AML-193 (cell line): ENCODE measurements at regions not wholly inside any gene's neighbourhood (a gene's known extent, or its start where the extent isn't known, plus 50 kb on each side); places are given as distances from the start of the nearest gene placed in this dataset.
A peak's percentile ranks its signal among the peaks of the same experiment; 100 is the strongest.
"Not testable (repeated sequence)": the region's sequence is repeated elsewhere in the genome, so short reads cannot be mapped to it uniquely, and the experiment has no call there.

Source experiments
- DNase-seq, 2 experiments: peaks; one replicate each; lab custom pipeline; 2025; lab: John Stamatoyannopoulos, UW

GRCh38 chr7:55702831-55703230, 130.5 kb upstream of the VOPP1 start:
- not testable (repeated sequence) for DNase-seq

- not testable (repeated sequence) for DNase-seq
Observed at GRCh38 chr7:55699450-55699842, 127.1 kb upstream of the VOPP1 start.

- not testable (repeated sequence) for DNase-seq
Observed at GRCh38 chr7:55698607-55699449, 126.5 kb upstream of the VOPP1 start.

- DNase-seq: not testable (repeated sequence)
Observed at GRCh38 chr7:55695893-55696701, 123.8 kb upstream of the VOPP1 start.

GRCh38 chr7:55694484-55694883, 122.2 kb upstream of the VOPP1 start:
- DNase-seq: not testable (repeated sequence)

GRCh38 chr7:55688684-55689681, 116.7 kb upstream of the VOPP1 start:
- DNase-seq: not testable (repeated sequence)

- not testable (repeated sequence) for DNase-seq
Observed at GRCh38 chr7:55688261-55688660, 116.0 kb upstream of the VOPP1 start.

- DNase-seq: not testable (repeated sequence)
Observed at GRCh38 chr7:55687252-55687651, 115.0 kb upstream of the VOPP1 start.

GRCh38 chr7:55686771-55687170, 114.5 kb upstream of the VOPP1 start:
- DNase-seq: not testable (repeated sequence)

GRCh38 chr7:55683501-55683900, 111.2 kb upstream of the VOPP1 start:
- not testable (repeated sequence) for DNase-seq

- not testable (repeated sequence) for DNase-seq
Observed at GRCh38 chr7:55675589-55675988, 103.3 kb upstream of the VOPP1 start.

GRCh38 chr7:55673525-55673924, 101.2 kb upstream of the VOPP1 start:
- DNase-seq: not testable (repeated sequence)

- not testable (repeated sequence) for DNase-seq
Observed at GRCh38 chr7:55672084-55672483, 99.8 kb upstream of the VOPP1 start.

- no peak for DNase-seq
Observed at GRCh38 chr7:55657654-55658053, 85.4 kb upstream of the VOPP1 start.

- DNase-seq: no peak
Observed at GRCh38 chr7:55651057-55651456, 78.8 kb upstream of the VOPP1 start.

- no peak for DNase-seq
Observed at GRCh38 chr7:55649238-55649637, 76.9 kb upstream of the VOPP1 start.

GRCh38 chr7:55644567-55644966, 72.3 kb upstream of the VOPP1 start:
- DNase-seq: no peak

GRCh38 chr7:55642266-55642665, 70.0 kb upstream of the VOPP1 start:
- DNase-seq: no peak

GRCh38 chr7:55641811-55642210, 69.5 kb upstream of the VOPP1 start:
- no peak for DNase-seq

- peak; percentile 25 to 40 for DNase-seq
Observed at GRCh38 chr7:55641273-55641691, 69.0 kb upstream of the VOPP1 start.

GRCh38 chr7:55639640-55640039, 67.3 kb upstream of the VOPP1 start:
- DNase-seq: no peak
